H1 (cell line): ENCODE measurements at regions not wholly inside any gene's neighbourhood (a gene's known extent, or its start where the extent isn't known, plus 50 kb on each side); places are given as distances from the start of the nearest gene placed in this dataset.

Experiments used
- CTCF ChIA-PET: fragments of 300-600 bp; sonication (Branson Sonifier 250); formaldehyde crosslinking; loops from one replicate; lab custom pipeline; 2021; ENCODE audit not compliant: partially characterized antibody; lab: Charles Lee
- POLR2A ChIA-PET: fragments of 300-600 bp; sonication (Branson Sonifier 250); formaldehyde crosslinking; loops from one replicate; lab custom pipeline; 2021; ENCODE audit warnings: inconsistent platforms; ENCODE audit not compliant: partially characterized antibody; lab: Charles Lee
- DNase-seq, 2 experiments: peaks; one replicate each; pipeline versions ENCODE4 v3.0.0 to v3.0.0-alpha.2; 2010 to 2022; ENCODE audit warnings: low spot score in 2 of 2, low read depth in 1 of 2, mixed read lengths in 1 of 2
- FAIRE-seq: peaks from 2 replicates; lab custom pipeline; 2011; peaks lifted over from hg19 to GRCh38; lab: Jason Lieb, UNC
- H2AFZ ChIP-seq: 2 replicates; pipeline ENCODE4 v1.8.1; 2012; ENCODE audit warnings: low read length, inconsistent platforms
- H2AK5ac ChIP-seq: 2 replicates; pipeline ENCODE4 v1.6.1; 2013; ENCODE audit warnings: low read depth, low read length
- H2BK120ac ChIP-seq: replicated peaks from 2 replicates; pipeline ENCODE3; 2013; ENCODE audit warnings: low read depth, low read length, inconsistent platforms
- H2BK12ac ChIP-seq: 2 replicates; pipeline ENCODE4 v1.6.1; 2013; ENCODE audit warnings: low read depth, low read length
- H2BK15ac ChIP-seq: 2 replicates; pipeline ENCODE4 v1.6.1; 2013; ENCODE audit warnings: low read length
- H2BK20ac ChIP-seq: 2 replicates; pipeline ENCODE4 v1.6.1; 2013; ENCODE audit warnings: low read length
- H2BK5ac ChIP-seq: 2 replicates; pipeline ENCODE4 v1.6.1; 2013; ENCODE audit warnings: low read depth, low read length
- H3K14ac ChIP-seq: 2 replicates; pipeline ENCODE4 v1.6.1; 2013; ENCODE audit warnings: inconsistent platforms; ENCODE audit not compliant: insufficient read length
- H3K18ac ChIP-seq: 2 replicates; pipeline ENCODE4 v1.6.1; 2013; ENCODE audit warnings: low read length; ENCODE audit errors: extremely low read depth
- H3K23ac ChIP-seq: 2 replicates; pipeline ENCODE4 v1.6.1; 2013; ENCODE audit warnings: inconsistent platforms; ENCODE audit not compliant: insufficient read length
- H3K23me2 ChIP-seq: 2 replicates; pipeline ENCODE4 v1.6.1; 2013; ENCODE audit warnings: low read depth, low read length
- H3K27ac ChIP-seq: 2 replicates; pipeline ENCODE4 v1.6.1; 2011; ENCODE audit warnings: low read depth, low read length, inconsistent platforms
- H3K27me3 ChIP-seq, 4 experiments: replicated peaks in 1 of 4; 1 replicate in 1 of 4; 2 replicates in 3 of 4; pipeline versions ENCODE4 v1.6.1 to v1.8.1; 2011 to 2013; ENCODE audit warnings: low read length in 3 of 4, mild to moderate bottlenecking in 3 of 4, inconsistent platforms in 2 of 4, mixed read lengths in 2 of 4, moderate library complexity in 1 of 4; ENCODE audit not compliant: control insufficient read depth in 3 of 4, insufficient read depth in 3 of 4; ENCODE audit errors: extremely low read depth in 1 of 4
- H3K36me3 ChIP-seq, 4 experiments: 2 replicates each; pipeline versions ENCODE4 v1.6.1 to v1.8.1; 2011 to 2013; ENCODE audit warnings: mild to moderate bottlenecking in 4 of 4, low read length in 3 of 4, moderate library complexity in 2 of 4, control low read depth in 1 of 4, inconsistent platforms in 1 of 4; ENCODE audit not compliant: insufficient read depth in 4 of 4, control insufficient read depth in 2 of 4
- H3K4ac ChIP-seq: replicated peaks from 2 replicates; pipeline ENCODE3; 2013; ENCODE audit warnings: low read length, low read depth, mixed read lengths, inconsistent platforms; ENCODE audit not compliant: insufficient read length
- H3K4me1 ChIP-seq, 4 experiments: replicated peaks in 1 of 4; 1 replicate in 1 of 4; 2 replicates in 3 of 4; pipeline versions ENCODE4 v1.6.1 to v1.8.1; 2011 to 2013; ENCODE audit warnings: low read length in 3 of 4, inconsistent platforms in 2 of 4, mixed read lengths in 1 of 4; ENCODE audit not compliant: insufficient read depth in 4 of 4, control insufficient read depth in 3 of 4
- H3K4me2 ChIP-seq, 2 experiments: 2 replicates each; pipeline versions ENCODE4 v1.6.1 to v1.8.1; 2011 to 2013; ENCODE audit warnings: low read depth in 2 of 2, low read length in 2 of 2, control low read depth in 1 of 2, inconsistent platforms in 1 of 2, mild to moderate bottlenecking in 1 of 2; ENCODE audit not compliant: insufficient read depth in 1 of 2
- H3K4me3 ChIP-seq, 4 experiments: fragments of 200-600, 300-600 bp in 1 of 4; sonication (generic), shearing (Covaris generic), sonication (Bioruptor Twin) in 1 of 4; 2 replicates each; pipeline versions ENCODE4 v1.5.1 to v1.8.1; 2011 to 2016; ENCODE audit warnings: low read length in 4 of 4, low read depth in 3 of 4, control low read depth in 2 of 4, inconsistent platforms in 2 of 4, mild to moderate bottlenecking in 2 of 4, mixed read lengths in 1 of 4, moderate library complexity in 1 of 4; ENCODE audit not compliant: insufficient read depth in 2 of 4; ENCODE audit errors: extremely low read depth in 1 of 4
- H3K56ac ChIP-seq: replicated peaks from 2 replicates; pipeline ENCODE3; 2013; ENCODE audit warnings: low read depth, mild to moderate bottlenecking, mixed read lengths, low read length, inconsistent platforms; ENCODE audit not compliant: insufficient read length
- H3K79me1 ChIP-seq: 2 replicates; pipeline ENCODE4 v1.6.1; 2013; ENCODE audit warnings: low read depth, low read length, control low read depth
- H3K79me2 ChIP-seq, 2 experiments: 2 replicates each; pipeline versions ENCODE4 v1.6.1 to v1.8.1; 2012 to 2013; ENCODE audit warnings: low read length in 2 of 2, mild to moderate bottlenecking in 2 of 2, inconsistent platforms in 1 of 2; ENCODE audit not compliant: insufficient read depth in 2 of 2, control insufficient read depth in 1 of 2
- H3K9ac ChIP-seq, 4 experiments: replicated peaks in 1 of 4; 1 replicate in 1 of 4; 2 replicates in 3 of 4; pipeline versions ENCODE4 v1.6.1 to v1.8.1; 2011 to 2013; ENCODE audit warnings: low read depth in 3 of 4, low read length in 3 of 4, control low read depth in 2 of 4, mild to moderate bottlenecking in 2 of 4, moderate library complexity in 2 of 4, inconsistent platforms in 1 of 4; ENCODE audit errors: extremely low read depth in 1 of 4
- H3K9me3 ChIP-seq, 2 experiments: 2 replicates each; pipeline versions ENCODE4 v1.6.1 to v1.8.1; 2012 to 2013; ENCODE audit warnings: mild to moderate bottlenecking in 2 of 2, moderate library complexity in 2 of 2, control low read depth in 1 of 2, inconsistent platforms in 1 of 2, low read depth in 1 of 2, low read length in 1 of 2, mixed read lengths in 1 of 2; ENCODE audit not compliant: insufficient read depth in 2 of 2
- H4K20me1 ChIP-seq, 2 experiments: replicated peaks in 1 of 2; 2 replicates each; pipeline versions ENCODE3 to v1.8.1; 2011 to 2013; ENCODE audit warnings: inconsistent platforms in 2 of 2, low read length in 2 of 2, mild to moderate bottlenecking in 1 of 2; ENCODE audit not compliant: insufficient read depth in 2 of 2, control insufficient read depth in 1 of 2
- H4K5ac ChIP-seq: 2 replicates; pipeline ENCODE4 v1.6.1; 2013; ENCODE audit warnings: low read length, low read depth, mixed read lengths, inconsistent platforms; ENCODE audit not compliant: insufficient read length
- H4K8ac ChIP-seq: 2 replicates; pipeline ENCODE4 v1.8.0; 2013; ENCODE audit warnings: mild to moderate bottlenecking, moderate library complexity, low read length, inconsistent platforms; ENCODE audit not compliant: insufficient read depth; ENCODE audit errors: extremely low read depth
- H4K91ac ChIP-seq: replicated peaks from 2 replicates; pipeline ENCODE3; 2013; ENCODE audit warnings: low read length, mixed read lengths, inconsistent platforms; ENCODE audit not compliant: insufficient read length
- BACH1 ChIP-seq: IDR thresholded peaks from 2 replicates; pipeline ENCODE4 v1.6.1; 2012; ENCODE audit warnings: low read length, improper control_type of control experiment
- WGBS, 2 experiments: shearing (Covaris generic) in 1 of 2; methylation state at CpG; one replicate each; pipeline versions ENCODE4 v1.1.6 to v1.1.7; 2013 to 2015; ENCODE audit warnings: low lambda C conversion rate in 2 of 2, mixed read lengths in 2 of 2, inconsistent platforms in 1 of 2, low coverage in 1 of 2, missing lambda C conversion rate in 1 of 2; ENCODE audit not compliant: insufficient replicate concordance in 2 of 2, insufficient coverage in 1 of 2, insufficient read length in 1 of 2; ENCODE audit errors: extremely low coverage in 1 of 2, missing lambda C conversion rate in 1 of 2; 5-methylcytosine and 5-hydroxymethylcytosine counted together
- TF ChIP-seq, protein P1 (sequence below): IDR thresholded peaks from 2 replicates; pipeline ENCODE4 v1.6.1; 2011; ENCODE audit warnings: low read depth, mild to moderate bottlenecking, low read length; ENCODE audit not compliant: insufficient read depth

DNA sequence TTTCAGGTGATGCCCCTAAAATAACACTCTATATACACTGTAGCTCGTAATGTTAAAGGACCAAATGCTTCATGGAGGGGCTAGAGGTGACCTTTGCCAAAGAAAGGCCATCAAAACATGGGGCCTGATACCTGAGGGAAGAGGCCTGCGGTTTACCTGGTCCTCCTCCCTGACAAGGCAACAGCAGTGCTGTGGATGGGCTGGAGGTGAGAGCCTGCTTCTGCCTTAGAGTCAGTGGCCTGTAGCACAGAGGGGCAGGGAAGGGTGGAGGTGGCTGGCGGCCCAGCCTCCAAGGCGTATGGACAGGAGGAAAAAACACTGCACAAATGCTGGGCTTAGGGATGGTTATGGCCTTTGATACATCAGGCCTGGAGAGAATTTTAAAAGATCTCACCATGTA, 137.8 kb upstream of the USP38 start:
- no peaks in the 10 kb centered on the region for H3K79me2 ChIP-seq
- WGBS, 2 experiments: 91% methylated on average over 4 of the region's 4 CpGs; no CpG with 5 or more reads in 1 of the 2 experiments
- no peak overlapping the region for H4K5ac ChIP-seq
- H3K79me1 ChIP-seq: no peaks in the 10 kb centered on the region
- no peak overlapping the region for H2BK15ac ChIP-seq
- H4K20me1 ChIP-seq: no peaks in the 10 kb centered on the region
- DNase-seq (no peak), FAIRE-seq (no peak)
- H3K9ac ChIP-seq: no peak overlapping the region
- H2BK20ac ChIP-seq: no peak overlapping the region
- no peaks in the 10 kb centered on the region for H3K4me1 ChIP-seq
- no peak overlapping the region for H3K14ac ChIP-seq
- H2BK5ac ChIP-seq: no peak overlapping the region
- H3K4me3 ChIP-seq: no peak overlapping the region
- H3K36me3 ChIP-seq: no peaks in the 10 kb centered on the region
- H2AK5ac ChIP-seq: no peak overlapping the region
- H3K18ac ChIP-seq: no peak overlapping the region
- H2AFZ ChIP-seq: no peak overlapping the region
- H3K23ac ChIP-seq: no peak overlapping the region
- CTCF ChIA-PET: interaction anchor here (1.2 kb wide), 1 partner anchor 21 kb away, joined by 3 read pairs; no protein-coding TSS in a partner anchor
- no peak overlapping the region for H2BK120ac ChIP-seq
- no peak overlapping the region for H3K27ac ChIP-seq
- no peaks in the 10 kb centered on the region for H3K23me2 ChIP-seq
- no peak overlapping the region for H4K91ac ChIP-seq
- no peak overlapping the region for H4K8ac ChIP-seq
- no peak overlapping the region for H3K56ac ChIP-seq
- no peak overlapping the region for H3K4ac ChIP-seq
- H3K4me2 ChIP-seq: no peak overlapping the region
- H3K27me3 ChIP-seq: no peaks in the 10 kb centered on the region
- H3K9me3 ChIP-seq: no peaks in the 10 kb centered on the region
- POLR2A ChIA-PET: no interaction called here
- H2BK12ac ChIP-seq: no peak overlapping the region
- no peak for TF ChIP-seq BACH1
- TF ChIP-seq, protein P1, sequence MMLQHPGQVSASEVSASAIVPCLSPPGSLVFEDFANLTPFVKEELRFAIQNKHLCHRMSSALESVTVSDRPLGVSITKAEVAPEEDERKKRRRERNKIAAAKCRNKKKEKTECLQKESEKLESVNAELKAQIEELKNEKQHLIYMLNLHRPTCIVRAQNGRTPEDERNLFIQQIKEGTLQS: no peak
